ENCODE measurements at regions not wholly inside any gene's neighbourhood (a gene's known extent, or its start where the extent isn't known, plus 50 kb on each side); places are given as distances from the start of the nearest gene placed in this dataset.

- in situ Hi-C loops (cut with HindIII; ENCODE audit: low sequenced_read_pairs), result no loop called here
Observed at GRCh38 chr6:14736554-14736953, 509.3 kb upstream of the JARID2 start.

DNA sequence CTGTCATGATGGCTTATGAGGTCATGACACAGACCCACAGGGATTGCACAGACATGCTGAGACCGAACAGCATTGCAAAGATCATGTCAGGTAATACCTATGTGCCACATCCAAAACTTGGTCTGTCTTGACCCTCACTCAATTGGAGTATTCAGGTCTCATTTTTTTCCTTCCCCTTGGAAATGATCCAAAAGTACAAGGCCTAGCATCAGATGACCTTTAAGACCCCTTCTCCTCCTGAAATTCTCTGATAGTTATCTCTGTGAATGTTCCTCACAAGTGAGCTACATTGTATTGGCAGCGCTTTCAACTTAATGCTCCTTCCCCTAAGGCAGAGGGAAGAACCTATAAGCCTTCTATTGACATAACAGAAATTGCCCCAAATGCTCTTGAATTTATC, 507.4 kb upstream of the JARID2 start:
- in situ Hi-C loops (cut with HindIII; ENCODE audit: low sequenced_read_pairs), result no loop called here

- in situ Hi-C loops (cut with HindIII; ENCODE audit: low sequenced_read_pairs), result no loop called here
Observed at GRCh38 chr6:14738933-14739332, 506.9 kb upstream of the JARID2 start.

- in situ Hi-C loops (cut with HindIII; ENCODE audit: low sequenced_read_pairs), result no loop called here
Observed at GRCh38 chr6:14739827-14740226, 506.0 kb upstream of the JARID2 start.

GRCh38 chr6:14742171-14742570, 503.7 kb upstream of the JARID2 start:
- in situ Hi-C loops (cut with HindIII; ENCODE audit: low sequenced_read_pairs), result no loop called here

- in situ Hi-C loops (cut with HindIII; ENCODE audit: low sequenced_read_pairs), result no loop called here
Observed at GRCh38 chr6:14742680-14743079, 503.2 kb upstream of the JARID2 start.

DNA sequence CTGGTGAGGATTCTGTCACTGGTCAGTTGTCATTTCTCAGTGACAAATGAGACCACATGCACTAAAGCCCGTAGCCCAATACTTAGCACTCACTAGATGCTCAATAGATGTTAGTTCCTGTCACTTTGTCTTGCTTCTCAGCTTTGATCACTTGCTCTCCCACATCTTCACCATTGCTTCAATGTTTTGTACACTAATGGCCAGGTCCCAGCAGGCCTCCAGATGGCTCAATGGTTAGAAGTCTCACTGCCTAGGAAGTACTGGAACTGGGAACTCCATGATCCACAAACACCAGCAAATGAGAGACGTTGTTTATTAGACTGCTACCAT, 502.8 kb upstream of the JARID2 start:
- in situ Hi-C loops (cut with HindIII; ENCODE audit: low sequenced_read_pairs), result no loop called here

- in situ Hi-C loops (cut with HindIII; ENCODE audit: low sequenced_read_pairs), result no loop called here
Observed at GRCh38 chr6:14743474-14744211, 502.2 kb upstream of the JARID2 start.

GRCh38 chr6:14744212-14744556, 501.7 kb upstream of the JARID2 start:
- in situ Hi-C loops (cut with HindIII; ENCODE audit: low sequenced_read_pairs), result no loop called here

DNA sequence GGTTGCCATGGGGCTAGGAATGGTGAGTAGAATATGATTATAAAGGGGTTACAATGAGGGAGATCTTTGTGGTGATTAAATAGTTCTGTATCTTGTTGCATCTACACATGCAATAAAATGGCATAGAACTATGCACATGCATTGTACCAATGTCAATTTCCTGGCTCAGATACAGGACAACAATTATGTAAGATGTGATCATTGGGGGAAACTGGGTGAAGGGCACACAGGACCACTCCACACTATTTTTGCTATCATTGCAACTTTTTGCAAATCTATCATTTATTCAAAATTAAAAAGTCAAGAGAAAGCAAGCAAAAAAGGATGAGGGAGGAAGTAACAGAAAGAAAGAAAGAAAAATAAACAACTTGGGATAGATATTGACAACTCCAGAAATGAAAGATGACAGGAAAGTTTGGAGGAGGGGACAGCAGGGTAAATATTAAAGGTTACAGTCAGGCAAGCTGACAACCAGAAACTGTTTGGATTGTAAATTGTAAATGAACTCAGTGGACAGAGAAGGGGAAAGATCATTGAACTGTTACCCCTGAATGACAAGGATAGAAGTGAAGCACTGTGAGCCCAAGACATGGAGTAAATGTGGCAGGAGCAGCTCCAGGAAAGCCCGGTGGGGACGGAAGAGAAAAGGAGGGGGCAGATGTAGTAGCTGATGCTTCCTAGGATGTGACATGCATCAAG, 499.6 kb upstream of the JARID2 start:
- in situ Hi-C loops (cut with HindIII; ENCODE audit: low sequenced_read_pairs), result no loop called here

DNA sequence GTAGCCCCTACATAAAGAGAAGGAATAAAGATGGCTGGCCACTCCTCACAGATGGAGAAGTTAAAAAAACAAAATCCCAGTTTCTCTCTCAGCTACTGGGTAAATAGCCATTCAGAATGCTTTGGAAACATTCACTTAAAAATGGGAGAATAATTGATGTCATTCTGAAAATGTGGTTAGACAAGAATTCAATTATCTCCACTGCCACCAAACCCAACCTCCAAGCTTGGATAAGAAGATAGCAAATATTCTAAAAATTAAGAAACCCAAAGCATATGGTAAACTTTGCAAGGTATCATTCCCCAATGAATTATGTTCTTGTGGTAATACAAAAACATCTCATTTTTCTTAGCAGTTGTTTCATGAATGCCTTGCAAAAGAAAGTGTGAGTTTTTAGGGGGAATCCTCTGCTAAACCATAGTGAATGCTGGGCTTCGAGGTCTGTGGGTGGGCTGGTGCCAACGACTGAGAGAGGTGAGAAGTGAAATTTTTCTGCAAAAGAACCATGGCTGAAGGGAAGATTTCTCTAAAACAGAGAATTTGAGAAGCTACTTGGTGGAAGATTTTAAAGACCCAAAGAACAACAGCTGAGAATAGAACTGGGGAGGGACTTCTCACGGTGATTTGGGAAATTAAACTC, 497.9 kb upstream of the JARID2 start:
- in situ Hi-C loops (cut with HindIII; ENCODE audit: low sequenced_read_pairs), result no loop called here

DNA sequence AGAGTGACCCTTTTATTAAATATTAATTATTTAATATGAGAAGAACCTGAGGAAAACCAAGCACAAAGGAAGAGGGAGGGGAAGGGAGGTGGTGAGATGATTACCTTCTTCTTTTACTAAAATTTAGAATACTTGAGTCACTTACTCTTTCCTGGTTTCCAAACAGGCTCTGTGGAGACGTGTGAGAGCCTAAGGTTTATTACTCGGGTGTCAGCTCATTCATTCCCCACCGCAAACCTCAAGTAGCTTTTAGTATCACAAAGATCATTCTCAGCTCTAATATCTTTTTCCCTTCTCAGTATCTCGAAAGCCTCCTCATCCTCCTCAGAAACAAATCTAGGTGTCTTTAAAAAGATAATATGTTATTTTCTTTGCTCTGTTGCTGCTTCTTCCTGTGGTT, 497.2 kb upstream of the JARID2 start:
- in situ Hi-C loops (cut with HindIII; ENCODE audit: low sequenced_read_pairs), result no loop called here

- in situ Hi-C loops (cut with HindIII; ENCODE audit: low sequenced_read_pairs), result no loop called here
Observed at GRCh38 chr6:14750059-14750661, 495.7 kb upstream of the JARID2 start.

- in situ Hi-C loops (cut with HindIII; ENCODE audit: low sequenced_read_pairs), result no loop called here
Observed at GRCh38 chr6:14751645-14752175, 494.2 kb upstream of the JARID2 start.

GRCh38 chr6:14754751-14755513, 490.9 kb upstream of the JARID2 start:
- in situ Hi-C loops (cut with HindIII; ENCODE audit: low sequenced_read_pairs), result no loop called here

GRCh38 chr6:14756340-14756739, 489.5 kb upstream of the JARID2 start:
- in situ Hi-C loops (cut with HindIII; ENCODE audit: low sequenced_read_pairs), result no loop called here

GRCh38 chr6:14757014-14757413, 488.9 kb upstream of the JARID2 start:
- in situ Hi-C loops (cut with HindIII; ENCODE audit: low sequenced_read_pairs), result no loop called here

GRCh38 chr6:14757418-14757817, 488.5 kb upstream of the JARID2 start:
- in situ Hi-C loops (cut with HindIII; ENCODE audit: low sequenced_read_pairs), result no loop called here

DNA sequence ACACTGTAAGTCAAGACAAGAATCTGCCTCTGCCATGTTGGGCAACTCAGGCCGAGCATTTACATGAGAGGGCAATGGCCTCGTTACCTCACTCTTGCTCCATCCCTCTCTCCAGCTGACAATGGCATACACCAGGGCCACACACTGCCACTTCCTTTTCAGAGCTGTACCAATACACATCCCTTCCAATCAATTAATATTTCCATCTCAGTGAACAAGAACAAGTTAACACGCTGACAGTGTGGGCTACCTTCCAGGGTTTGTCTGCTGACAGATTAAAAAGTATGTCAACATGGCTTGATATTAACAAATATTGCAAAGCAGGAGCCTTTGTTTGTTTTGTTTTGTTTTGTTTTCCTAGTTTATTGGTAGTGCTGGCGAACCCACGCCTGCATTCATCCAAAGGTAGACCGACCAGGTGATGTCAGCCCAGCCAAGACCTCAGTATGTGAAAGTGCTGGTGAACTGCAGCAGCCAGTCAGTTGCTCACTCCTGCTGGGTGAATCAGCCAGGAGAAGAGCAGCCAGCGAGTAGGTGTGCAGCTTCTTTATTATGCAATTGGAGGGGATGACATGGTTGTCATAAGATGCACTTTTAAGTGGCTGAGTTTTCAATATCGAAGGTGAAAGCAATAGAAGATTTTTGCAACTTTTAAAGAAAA, 487.3 kb upstream of the JARID2 start:
- in situ Hi-C loops (cut with HindIII; ENCODE audit: low sequenced_read_pairs), result no loop called here

- in situ Hi-C loops (cut with HindIII; ENCODE audit: low sequenced_read_pairs), result no loop called here
Observed at GRCh38 chr6:14759976-14760672, 485.7 kb upstream of the JARID2 start.
